Neutrophil (primary cell): ENCODE measurements at regions not wholly inside any gene's neighbourhood (a gene's known extent, or its start where the extent isn't known, plus 50 kb on each side); places are given as distances from the start of the nearest gene placed in this dataset.

ENCODE experiments used
- H3K27ac ChIP-seq: fragments of 200-600 bp; sonication (generic); 2 replicates; pipeline ENCODE4 v1.5.1; 2016; ENCODE audit warnings: mild to moderate bottlenecking, moderate library complexity
- H3K27me3 ChIP-seq: fragments of 200-600 bp; sonication (generic); 2 replicates; pipeline ENCODE4 v1.6.0; 2016; ENCODE audit warnings: mild to moderate bottlenecking
- H3K36me3 ChIP-seq: fragments of 200-600 bp; sonication (generic); 2 replicates; pipeline ENCODE4 v1.5.1; 2017
- H3K4me1 ChIP-seq, 2 experiments: fragments of 200-600 bp in 1 of 2; sonication (generic) in 1 of 2; 1 replicate in 1 of 2; 2 replicates in 1 of 2; pipeline versions ENCODE4 v1.5.1 to v1.6.1; 2013 to 2016; ENCODE audit warnings: low read depth in 1 of 2, low read length in 1 of 2, mild to moderate bottlenecking in 1 of 2, moderate library complexity in 1 of 2; ENCODE audit not compliant: control insufficient read depth in 1 of 2, insufficient read depth in 1 of 2
- H3K4me3 ChIP-seq, 2 experiments: fragments of 200-600 bp in 1 of 2; sonication (generic) in 1 of 2; 1 replicate in 1 of 2; 2 replicates in 1 of 2; pipeline ENCODE4 v1.5.1; 2013 to 2016; ENCODE audit warnings: low read depth in 1 of 2, low read length in 1 of 2, mild to moderate bottlenecking in 1 of 2, moderate library complexity in 1 of 2
- H3K9me3 ChIP-seq: fragments of 200-600 bp; sonication (generic); 2 replicates; pipeline ENCODE4 v1.5.1; 2016
- CTCF ChIP-seq: fragments of 200-600 bp; sonication (generic); IDR thresholded peaks from 2 replicates; pipeline ENCODE4 v1.5.1; 2016; ENCODE audit warnings: antibody characterized with exemption

GRCh38 chr4:11532138-11532537, 103.4 kb upstream of the HS3ST1 start:
- TF ChIP-seq CTCF: no peak
- no peaks in the 10 kb centered on the region for H3K27me3 ChIP-seq
- no peak overlapping the region for H3K27ac ChIP-seq
- no peaks in the 10 kb centered on the region for H3K9me3 ChIP-seq
- H3K4me1 ChIP-seq: no peaks in the 10 kb centered on the region
- no peak overlapping the region for H3K4me3 ChIP-seq
- no peaks in the 10 kb centered on the region for H3K36me3 ChIP-seq

- H3K36me3 ChIP-seq: no peaks in the 10 kb centered on the region
- no peaks in the 10 kb centered on the region for H3K9me3 ChIP-seq
- no peaks in the 10 kb centered on the region for H3K27me3 ChIP-seq
- H3K4me1 ChIP-seq: no peaks in the 10 kb centered on the region
- no peak for TF ChIP-seq CTCF
- H3K27ac ChIP-seq: no peak overlapping the region
- H3K4me3 ChIP-seq: no peak overlapping the region
These were observed 101.0 kb upstream of the HS3ST1 start for GRCh38 chr4:11529625-11530201.

GRCh38 chr4:11525085-11525484, 96.4 kb upstream of the HS3ST1 start:
- H3K9me3 ChIP-seq: no peaks in the 10 kb centered on the region
- H3K4me3 ChIP-seq: no peak overlapping the region
- H3K36me3 ChIP-seq: no peaks in the 10 kb centered on the region
- H3K27ac ChIP-seq: no peak overlapping the region
- no peaks in the 10 kb centered on the region for H3K27me3 ChIP-seq
- no peaks in the 10 kb centered on the region for H3K4me1 ChIP-seq
- TF ChIP-seq CTCF: no peak

GRCh38 chr4:11518754-11519153, 90.1 kb upstream of the HS3ST1 start:
- no peak overlapping the region for H3K4me3 ChIP-seq
- no peak overlapping the region for H3K27ac ChIP-seq
- no peaks in the 10 kb centered on the region for H3K9me3 ChIP-seq
- no peaks in the 10 kb centered on the region for H3K36me3 ChIP-seq
- no peak for TF ChIP-seq CTCF
- peaks cover 21% of the 10 kb centered on the region for H3K27me3 ChIP-seq
- no peaks in the 10 kb centered on the region for H3K4me1 ChIP-seq

GRCh38 chr4:11514779-11515419, 86.2 kb upstream of the HS3ST1 start:
- H3K4me3 ChIP-seq: no peak overlapping the region
- no peak overlapping the region for H3K27ac ChIP-seq
- no peaks in the 10 kb centered on the region for H3K36me3 ChIP-seq
- H3K4me1 ChIP-seq: no peaks in the 10 kb centered on the region
- no peak for TF ChIP-seq CTCF
- H3K9me3 ChIP-seq: no peaks in the 10 kb centered on the region
- H3K27me3 ChIP-seq: peaks cover 23% of the 10 kb centered on the region
